Activated naive CD4-positive, alpha-beta T cell treated with anti-CD3 and anti-CD28 coated beads, Interleukin-2, amount 10 ng/mL, durations not matched to agents 7 days and 5 days (primary cell): ENCODE measurements at regions not wholly inside any gene's neighbourhood (a gene's known extent, or its start where the extent isn't known, plus 50 kb on each side); places are given as distances from the start of the nearest gene placed in this dataset.

Experiments
- CTCF ChIA-PET: fragments of 350-600 bp; sonication (Branson Sonifier 250); formaldehyde crosslinking; loops from one replicate; lab custom pipeline; 2021; ENCODE audit warnings: antibody characterized with exemption; lab: Charles Lee
- DNase-seq: peaks from one replicate; pipeline ENCODE4 v3.0.0-alpha.2; 2020
- H3K27ac Mint-ChIP-seq: one replicate; pipeline ENCODE4 v1.8.0; 2021; ENCODE audit warnings: mild to moderate bottlenecking, moderate library complexity, mixed read lengths
- H3K27me3 Mint-ChIP-seq: one replicate; pipeline ENCODE4 v1.8.0; 2021; ENCODE audit warnings: mild to moderate bottlenecking, mixed read lengths
- H3K36me3 Mint-ChIP-seq: one replicate; pipeline ENCODE4 v1.8.0; 2021; ENCODE audit warnings: mixed read lengths
- H3K4me1 Mint-ChIP-seq: one replicate; pipeline ENCODE4 v1.8.0; 2021; ENCODE audit warnings: mixed read lengths
- H3K4me3 Mint-ChIP-seq: one replicate; pipeline ENCODE4 v1.8.0; 2021; ENCODE audit warnings: mild to moderate bottlenecking, moderate library complexity, mixed read lengths
- H3K9me3 Mint-ChIP-seq: one replicate; pipeline ENCODE4 v1.8.0; 2021; ENCODE audit warnings: mixed read lengths

DNA sequence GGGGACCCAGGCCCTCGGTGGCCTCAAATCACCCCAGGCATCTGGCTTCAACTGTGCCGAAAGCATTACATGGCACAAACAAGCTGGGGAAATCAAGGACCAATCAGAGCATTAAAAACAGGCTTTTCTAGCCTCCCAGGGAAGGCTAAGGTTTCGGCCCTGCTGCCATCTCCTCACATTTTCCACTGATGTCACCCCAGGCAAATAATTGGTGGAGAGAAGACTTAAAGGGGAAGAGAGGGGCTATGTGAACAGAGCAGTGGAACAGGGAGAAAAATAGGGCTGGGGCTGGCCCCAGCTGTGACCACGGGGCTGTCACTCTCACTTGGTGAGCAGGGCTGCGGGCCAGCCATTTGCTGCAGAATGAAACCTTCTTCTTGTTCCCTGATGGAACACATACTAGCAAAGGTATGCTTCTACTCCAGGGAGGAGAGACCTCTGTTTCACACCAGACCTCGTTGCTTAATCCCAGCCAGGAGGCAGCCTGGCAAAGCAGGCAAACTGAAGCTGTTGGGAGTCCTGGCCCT is 581.3 kb downstream of the SOX6 start:
- Mint-ChIP-seq H3K9me3 (no peaks in the 10 kb centered on the region), H3K4me1 (no peaks in the 10 kb centered on the region), H3K36me3 (no peaks in the 10 kb centered on the region), H3K27ac (no peak overlapping the region), H3K4me3 (no peak overlapping the region), H3K27me3 (no peaks in the 10 kb centered on the region)
- no peak for DNase-seq
- CTCF ChIA-PET, result interaction anchor here (0.6 kb wide), 1 partner anchor 18 kb away, joined by 3 read pairs; no protein-coding TSS in a partner anchor

- Mint-ChIP-seq H3K4me3 (no peak overlapping the region), H3K36me3 (no peaks in the 10 kb centered on the region), H3K4me1 (no peaks in the 10 kb centered on the region), H3K27ac (no peak overlapping the region), H3K27me3 (no peaks in the 10 kb centered on the region), H3K9me3 (no peaks in the 10 kb centered on the region)
- no peak for DNase-seq
- CTCF ChIA-PET, result no interaction called here
Measured at GRCh38 chr11:15775797-15776196, 580.5 kb downstream of the SOX6 start.

DNA sequence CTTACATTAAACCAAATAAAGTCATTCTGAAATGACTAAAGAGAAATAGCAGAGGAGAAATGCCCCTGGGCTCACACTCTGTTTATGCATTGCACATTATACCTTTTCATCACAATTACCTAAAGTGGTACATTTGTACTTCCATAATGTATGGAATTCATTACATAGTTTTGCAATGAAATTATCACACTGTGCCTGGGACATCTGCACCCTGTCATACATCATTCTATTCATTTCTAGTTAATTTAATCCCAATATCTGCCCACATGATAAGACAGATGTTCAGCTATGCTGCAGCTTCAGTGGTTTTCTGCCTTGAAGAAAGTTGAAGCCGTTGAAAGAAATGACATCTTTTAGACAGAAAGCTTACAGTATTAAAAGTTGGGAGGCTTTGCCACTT is 580.0 kb downstream of the SOX6 start:
- H3K9me3 Mint-ChIP-seq, result no peaks in the 10 kb centered on the region
- no peak for DNase-seq
- H3K27ac Mint-ChIP-seq, result no peak overlapping the region
- CTCF ChIA-PET, result no interaction called here
- H3K27me3 Mint-ChIP-seq, result no peaks in the 10 kb centered on the region
- no peaks in the 10 kb centered on the region for H3K36me3 Mint-ChIP-seq
- no peak overlapping the region for H3K4me3 Mint-ChIP-seq
- no peaks in the 10 kb centered on the region for H3K4me1 Mint-ChIP-seq

GRCh38 chr11:15779518-15779917 is 576.8 kb downstream of the SOX6 start:
- CTCF ChIA-PET, result interaction anchor here (1.3 kb wide), 1 partner anchor 9 kb away, joined by 4 read pairs; no protein-coding TSS in a partner anchor
- no peak overlapping the region for H3K4me3 Mint-ChIP-seq
- H3K9me3 Mint-ChIP-seq, result no peaks in the 10 kb centered on the region
- no peak for DNase-seq
- H3K36me3 Mint-ChIP-seq, result no peaks in the 10 kb centered on the region
- no peaks in the 10 kb centered on the region for H3K4me1 Mint-ChIP-seq
- H3K27ac Mint-ChIP-seq, result no peak overlapping the region
- no peaks in the 10 kb centered on the region for H3K27me3 Mint-ChIP-seq

DNA sequence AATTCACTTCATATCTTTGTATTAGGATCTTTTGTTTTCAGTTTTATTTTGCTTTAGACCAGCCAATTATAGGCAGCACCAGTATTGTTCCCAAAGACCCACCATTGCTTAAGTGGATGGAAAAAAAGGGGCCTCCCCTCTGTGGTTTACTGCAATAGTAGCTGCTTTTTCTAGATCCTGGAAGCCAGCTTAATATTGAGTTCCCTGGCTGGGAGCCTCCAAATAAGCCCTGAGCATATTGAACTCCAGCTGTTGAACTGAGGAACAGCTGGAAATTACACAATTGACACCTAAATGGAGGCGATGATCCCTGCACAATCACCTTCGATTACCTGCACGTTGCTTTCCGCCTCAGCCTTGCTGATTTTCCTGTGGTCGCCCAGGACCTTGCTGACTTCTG is 576.0 kb downstream of the SOX6 start:
- Mint-ChIP-seq H3K27me3 (no peaks in the 10 kb centered on the region), H3K36me3 (no peaks in the 10 kb centered on the region), H3K4me1 (no peaks in the 10 kb centered on the region), H3K4me3 (no peak overlapping the region), H3K27ac (no peak overlapping the region), H3K9me3 (no peaks in the 10 kb centered on the region)
- CTCF ChIA-PET, result interaction anchor here (1.3 kb wide), 1 partner anchor 8 kb away, joined by 4 read pairs; no protein-coding TSS in a partner anchor
- no peak for DNase-seq

DNA sequence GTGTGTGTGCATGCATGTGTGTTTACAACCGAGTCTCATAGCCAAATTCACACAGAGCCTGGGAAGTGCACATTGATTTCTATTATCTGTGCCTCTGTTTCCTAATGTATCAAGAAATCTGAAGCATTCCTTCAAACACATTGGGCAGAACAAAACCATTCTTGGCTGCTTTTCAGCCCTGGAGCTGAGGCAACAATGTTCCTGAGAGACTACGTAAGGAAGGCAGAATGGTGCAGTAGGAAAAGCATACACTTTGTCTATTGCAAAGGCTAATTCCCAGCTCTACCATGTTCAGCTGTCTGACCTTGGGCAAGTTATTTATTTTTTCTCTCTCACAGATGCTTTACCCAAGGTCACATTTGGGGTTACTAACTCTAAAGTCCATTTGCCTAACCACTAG is 575.5 kb downstream of the SOX6 start:
- no peak overlapping the region for H3K27ac Mint-ChIP-seq
- no peaks in the 10 kb centered on the region for H3K36me3 Mint-ChIP-seq
- no peak overlapping the region for H3K4me3 Mint-ChIP-seq
- H3K9me3 Mint-ChIP-seq, result no peaks in the 10 kb centered on the region
- H3K27me3 Mint-ChIP-seq, result no peaks in the 10 kb centered on the region
- no peak for DNase-seq
- CTCF ChIA-PET, result interaction anchor here (1.3 kb wide), 1 partner anchor 8 kb away, joined by 4 read pairs; no protein-coding TSS in a partner anchor
- H3K4me1 Mint-ChIP-seq, result no peaks in the 10 kb centered on the region

DNA sequence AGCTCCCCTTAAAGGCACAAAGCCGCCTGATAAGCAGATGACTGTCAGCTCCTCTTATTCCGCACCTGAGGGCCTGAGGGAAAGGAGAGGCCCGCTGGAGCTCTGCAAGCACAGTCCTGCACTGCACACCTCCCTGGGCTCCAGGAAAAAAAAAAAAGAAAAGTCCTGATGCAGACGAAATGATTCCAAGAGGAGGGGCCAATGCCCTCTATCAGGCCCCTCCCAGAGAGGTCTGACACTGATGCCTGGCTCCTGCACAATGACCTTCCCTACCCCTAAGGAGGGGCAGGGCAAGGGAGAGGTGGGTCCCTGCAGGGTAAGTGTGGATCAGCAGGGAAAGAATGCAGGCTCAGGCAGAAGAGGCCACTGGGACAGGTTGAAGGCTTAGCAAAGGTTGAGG is 572.7 kb downstream of the SOX6 start:
- DNase-seq, result no peak
- H3K27me3 Mint-ChIP-seq, result no peaks in the 10 kb centered on the region
- H3K36me3 Mint-ChIP-seq, result no peaks in the 10 kb centered on the region
- CTCF ChIA-PET, result no interaction called here
- H3K27ac Mint-ChIP-seq, result no peak overlapping the region
- H3K4me1 Mint-ChIP-seq, result no peaks in the 10 kb centered on the region
- no peaks in the 10 kb centered on the region for H3K9me3 Mint-ChIP-seq
- H3K4me3 Mint-ChIP-seq, result no peak overlapping the region

DNA sequence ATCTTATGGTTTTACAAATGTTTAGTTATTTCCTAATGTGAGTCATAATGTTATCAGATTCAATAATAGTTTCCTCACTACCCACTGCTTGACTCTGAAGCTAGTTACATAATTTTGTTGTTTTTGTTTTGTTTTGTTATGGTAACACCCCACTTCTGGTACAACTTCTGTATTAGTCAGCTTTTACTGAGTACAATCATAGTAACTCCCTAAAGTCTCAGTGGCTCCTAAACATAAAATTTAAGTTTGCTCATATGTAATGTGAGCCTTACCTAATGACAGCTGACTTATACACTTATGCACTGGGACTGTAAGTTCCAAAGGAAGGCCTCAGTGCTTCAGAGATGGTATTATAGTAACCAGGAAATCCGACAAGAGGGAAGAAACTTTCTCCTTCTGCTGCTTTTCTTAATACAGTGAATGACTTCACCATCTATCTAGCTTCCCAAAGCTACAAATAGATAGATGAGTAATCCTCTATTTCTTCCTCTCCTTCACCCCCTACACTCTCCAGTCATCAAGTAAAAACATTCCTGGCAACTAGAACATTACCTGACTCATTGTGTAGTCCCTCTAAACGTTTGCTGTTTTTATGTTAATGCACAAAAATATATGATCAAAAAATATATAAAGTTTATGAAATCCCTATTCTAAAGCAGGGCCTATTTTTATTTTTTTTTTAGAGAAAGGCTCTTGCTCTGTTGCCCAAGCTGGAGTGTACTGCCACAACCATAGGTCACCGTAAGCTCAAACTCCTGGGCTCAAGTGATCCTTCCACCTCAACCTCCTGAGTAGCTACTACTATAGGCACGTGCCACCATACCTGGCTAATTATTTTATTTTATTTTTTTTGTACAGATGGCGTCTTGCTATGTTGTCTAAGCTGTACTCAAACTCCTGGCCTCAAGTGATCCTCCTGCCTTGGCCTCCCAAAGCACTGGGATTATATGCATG is 563.0 kb downstream of the SOX6 start:
- no peak for DNase-seq
- no peak overlapping the region for H3K4me3 Mint-ChIP-seq
- no peaks in the 10 kb centered on the region for H3K4me1 Mint-ChIP-seq
- no peaks in the 10 kb centered on the region for H3K36me3 Mint-ChIP-seq
- H3K27me3 Mint-ChIP-seq, result no peaks in the 10 kb centered on the region
- H3K27ac Mint-ChIP-seq, result no peak overlapping the region
- CTCF ChIA-PET, result interaction anchor here (0.7 kb wide), 1 partner anchor 18 kb away, joined by 3 read pairs; no protein-coding TSS in a partner anchor
- peaks cover 3% of the 10 kb centered on the region for H3K9me3 Mint-ChIP-seq

DNA sequence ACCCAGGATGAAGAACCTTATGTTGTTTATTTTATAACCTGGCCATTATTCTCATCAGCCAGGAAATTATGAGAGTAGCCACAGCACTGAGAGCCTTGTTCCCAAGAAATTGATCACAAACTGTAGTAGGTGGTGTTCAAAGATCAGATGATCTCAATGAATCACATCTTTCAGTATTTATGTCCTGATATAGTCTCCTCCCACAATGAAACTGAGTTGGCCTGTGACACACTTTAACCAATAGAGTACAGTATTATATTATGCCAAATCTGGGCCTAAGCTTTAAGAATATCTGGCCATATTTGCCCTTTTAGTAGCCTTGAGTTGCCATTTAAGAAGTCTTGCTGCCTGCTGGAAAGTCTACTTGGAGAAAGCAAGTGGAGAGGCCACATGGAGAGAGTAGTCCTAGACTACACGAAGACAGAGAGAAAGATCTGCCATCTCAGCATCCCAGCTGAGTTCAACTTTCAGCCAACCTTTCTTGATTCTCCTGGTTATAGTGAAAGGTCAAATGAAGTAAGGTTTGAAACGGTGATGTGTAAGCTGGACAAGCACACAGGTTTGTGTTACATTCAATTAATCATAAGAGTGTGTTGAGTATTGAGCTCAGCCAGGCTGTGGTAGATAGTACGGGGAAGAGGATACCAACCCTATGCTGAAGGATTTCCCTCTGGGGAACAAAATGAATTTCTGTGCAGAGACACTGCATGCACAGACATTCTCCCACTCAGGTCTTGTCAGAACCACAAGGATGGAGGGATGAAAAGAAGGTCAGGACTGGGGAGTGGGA is 561.8 kb downstream of the SOX6 start:
- Mint-ChIP-seq H3K4me1 (no peaks in the 10 kb centered on the region), H3K27ac (no peak overlapping the region), H3K36me3 (no peaks in the 10 kb centered on the region), H3K9me3 (peaks cover 3% of the 10 kb centered on the region), H3K27me3 (no peaks in the 10 kb centered on the region), H3K4me3 (no peak overlapping the region)
- no peak for DNase-seq
- CTCF ChIA-PET, result no interaction called here

- CTCF ChIA-PET, result no interaction called here
- no peaks in the 10 kb centered on the region for H3K27me3 Mint-ChIP-seq
- no peaks in the 10 kb centered on the region for H3K36me3 Mint-ChIP-seq
- H3K4me3 Mint-ChIP-seq, result no peak overlapping the region
- peaks cover 3% of the 10 kb centered on the region for H3K9me3 Mint-ChIP-seq
- H3K27ac Mint-ChIP-seq, result no peak overlapping the region
- H3K4me1 Mint-ChIP-seq, result no peaks in the 10 kb centered on the region
- DNase-seq, result no peak
Measured at GRCh38 chr11:15795378-15795777, 561.0 kb downstream of the SOX6 start.

DNA sequence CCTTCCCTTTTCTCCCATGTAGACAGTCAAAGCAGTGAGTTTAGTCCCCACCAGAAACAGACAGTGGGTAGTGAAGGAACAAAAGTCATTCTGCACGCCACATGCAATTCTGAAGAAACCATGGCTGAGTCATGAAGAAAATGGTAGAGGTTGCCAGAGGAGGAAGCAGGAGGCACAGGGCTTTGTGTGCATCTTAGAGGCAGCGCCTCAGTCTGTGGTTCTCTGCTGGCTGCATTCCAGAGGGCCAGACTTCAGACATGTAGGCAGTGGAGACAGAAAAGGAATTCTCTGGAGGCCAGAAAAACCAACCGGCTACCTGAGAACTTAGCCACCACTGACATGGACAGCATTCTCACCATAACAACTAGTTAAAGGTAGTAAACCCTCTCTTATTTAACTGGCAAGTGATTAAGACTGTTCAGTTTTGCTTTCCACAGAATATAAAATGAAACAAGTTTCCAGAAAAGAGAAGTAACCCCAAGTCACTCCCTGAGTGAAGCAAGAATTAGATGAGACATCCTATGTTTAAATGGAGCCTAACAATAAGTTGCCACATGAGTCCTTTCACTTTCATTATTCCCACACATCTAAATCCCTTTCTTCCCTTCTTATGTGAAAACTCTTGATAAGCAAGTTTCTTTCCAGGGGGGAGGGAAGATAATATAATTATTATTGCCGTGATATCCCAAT is 556.1 kb downstream of the SOX6 start:
- Mint-ChIP-seq H3K27me3 (no peaks in the 10 kb centered on the region), H3K36me3 (no peaks in the 10 kb centered on the region), H3K4me3 (no peak overlapping the region), H3K27ac (no peak overlapping the region), H3K9me3 (no peaks in the 10 kb centered on the region), H3K4me1 (no peaks in the 10 kb centered on the region)
- no peak for DNase-seq
- CTCF ChIA-PET, result no interaction called here

DNA sequence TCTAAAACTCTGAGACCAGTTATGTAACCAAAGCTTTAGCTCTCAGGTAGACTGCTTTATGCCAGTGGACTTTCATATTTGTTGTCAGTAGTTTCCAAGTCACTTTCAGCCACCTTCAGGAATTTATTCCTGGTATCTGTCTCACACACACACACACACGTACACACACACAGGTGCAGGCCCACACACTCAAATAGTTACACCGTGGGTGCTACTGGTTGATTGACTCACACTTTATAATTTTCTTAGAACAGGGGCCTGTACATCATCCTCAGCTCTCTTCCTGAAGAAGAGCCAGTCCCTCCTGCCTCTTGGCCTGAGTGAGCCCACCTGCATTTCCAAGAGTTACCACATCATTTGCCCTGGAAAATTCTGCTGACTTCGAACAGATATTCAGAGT is 555.2 kb downstream of the SOX6 start:
- CTCF ChIA-PET, result no interaction called here
- no peak for DNase-seq
- H3K27me3 Mint-ChIP-seq, result no peaks in the 10 kb centered on the region

GRCh38 chr11:15801616-15802015 is 554.7 kb downstream of the SOX6 start:
- DNase-seq, result no peak
- Mint-ChIP-seq H3K36me3 (no peaks in the 10 kb centered on the region), H3K4me3 (no peak overlapping the region), H3K27me3 (no peaks in the 10 kb centered on the region), H3K27ac (no peak overlapping the region), H3K4me1 (no peaks in the 10 kb centered on the region), H3K9me3 (no peaks in the 10 kb centered on the region)
- CTCF ChIA-PET, result no interaction called here

More for the DNA sequence above, 555.2 kb downstream of the SOX6 start:
- Mint-ChIP-seq H3K36me3 (no peaks in the 10 kb centered on the region), H3K4me1 (no peaks in the 10 kb centered on the region), H3K9me3 (no peaks in the 10 kb centered on the region), H3K4me3 (no peak overlapping the region), H3K27ac (no peak overlapping the region)

GRCh38 chr11:15805726-15806125 is 550.6 kb downstream of the SOX6 start:
- no peaks in the 10 kb centered on the region for H3K27me3 Mint-ChIP-seq
- H3K4me1 Mint-ChIP-seq, result no peaks in the 10 kb centered on the region
- no peak for DNase-seq
- H3K4me3 Mint-ChIP-seq, result no peak overlapping the region
- CTCF ChIA-PET, result no interaction called here
- H3K36me3 Mint-ChIP-seq, result no peaks in the 10 kb centered on the region
- H3K27ac Mint-ChIP-seq, result no peak overlapping the region
- no peaks in the 10 kb centered on the region for H3K9me3 Mint-ChIP-seq
